GM21529 (cell line): ENCODE measurements at regions not wholly inside any gene's neighbourhood (a gene's known extent, or its start where the extent isn't known, plus 50 kb on each side); places are given as distances from the start of the nearest gene placed in this dataset.

Experiments used
- ATAC-seq: cut with Tn5 transposase; IDR thresholded peaks from one replicate; pipeline ENCODE4 v1.9.1; 2021; ENCODE audit not compliant: unreplicated experiment

DNA sequence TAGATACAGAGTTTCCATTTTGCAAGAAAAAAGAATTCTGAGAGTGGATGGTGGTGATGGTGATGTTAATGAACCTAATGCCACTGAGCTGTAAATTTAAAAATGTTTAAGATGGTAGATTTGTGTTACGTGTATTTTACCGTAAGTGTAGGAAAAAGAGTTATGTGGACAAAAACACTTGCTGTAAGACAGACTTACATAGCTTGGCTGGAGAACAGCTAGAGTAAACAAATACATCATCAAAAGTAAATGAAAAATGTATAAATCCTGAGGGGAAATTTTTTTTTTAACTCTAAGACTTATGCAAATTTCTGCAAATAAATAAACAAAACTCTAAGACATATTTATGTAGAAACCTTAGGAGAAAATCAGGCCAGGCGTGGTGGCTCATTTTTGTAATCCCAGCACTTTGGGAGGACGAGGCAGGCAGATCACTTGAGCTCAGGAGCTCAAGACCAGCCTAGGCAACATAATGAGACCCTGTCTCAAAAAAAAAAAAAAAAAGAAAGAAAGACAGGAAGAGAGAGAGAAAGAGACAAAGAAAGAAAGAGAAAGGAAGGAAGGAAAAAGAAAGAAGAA, 66.2 kb upstream of the CDK13 start:
- no peak for ATAC-seq

DNA sequence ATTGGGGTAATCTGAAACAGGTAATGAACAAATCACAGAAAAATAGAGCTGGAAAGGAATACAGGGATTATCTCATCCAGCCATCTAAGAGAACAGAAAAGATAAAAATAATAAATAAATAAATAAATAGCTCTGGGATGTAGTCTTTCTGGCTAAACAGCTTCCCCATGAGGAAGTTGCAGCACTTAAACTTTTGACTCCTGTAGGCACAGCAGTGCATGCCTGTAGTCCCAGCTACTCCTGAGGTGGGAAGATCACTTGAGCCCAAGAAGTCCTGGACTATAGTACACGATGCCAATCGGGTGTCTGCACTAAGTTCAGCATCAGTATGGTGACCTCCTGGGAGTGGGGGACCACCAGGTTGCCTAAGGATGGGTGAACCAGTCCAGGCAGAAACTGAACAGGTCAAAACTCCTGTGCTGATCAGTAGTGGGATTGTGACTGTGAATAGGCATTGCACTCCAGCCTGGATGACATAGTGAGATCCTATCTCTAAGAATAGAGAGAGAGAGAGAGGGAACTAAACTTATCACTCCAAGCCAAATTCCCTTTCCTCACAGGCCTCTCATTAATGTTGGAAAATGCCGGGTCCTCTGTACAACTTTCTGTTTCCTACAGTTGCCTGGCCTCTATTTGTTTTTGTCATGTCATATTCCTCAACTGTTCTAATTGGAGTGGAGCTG, 61.7 kb upstream of the CDK13 start:
- no peak for ATAC-seq

GRCh38 chr7:39890411-39890810, 59.6 kb upstream of the CDK13 start:
- ATAC-seq: no peak

DNA sequence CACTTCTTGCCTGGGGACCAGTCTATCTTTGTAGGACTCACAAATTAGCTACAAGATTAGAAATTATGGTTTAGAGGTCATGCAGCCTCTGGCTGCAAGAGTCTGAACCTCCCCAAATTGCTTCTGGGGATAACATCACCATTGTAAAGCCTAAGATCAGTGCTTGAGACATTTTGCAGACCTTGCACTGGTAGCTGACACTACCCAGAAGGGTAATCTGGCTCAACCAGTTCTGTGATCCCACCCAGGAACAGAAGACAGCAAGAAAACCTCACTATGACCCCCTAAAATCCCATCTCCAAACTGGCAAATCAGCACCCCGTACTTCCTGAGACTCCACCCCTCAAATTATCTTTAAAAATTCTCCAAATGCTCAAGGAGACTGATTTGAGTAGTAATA, 58.2 kb upstream of the CDK13 start:
- no peak for ATAC-seq

- no peak for ATAC-seq
Measured at GRCh38 chr7:39892361-39892760, 57.7 kb upstream of the CDK13 start.

GRCh38 chr7:39894904-39895303, 55.2 kb upstream of the CDK13 start:
- ATAC-seq: no peak

DNA sequence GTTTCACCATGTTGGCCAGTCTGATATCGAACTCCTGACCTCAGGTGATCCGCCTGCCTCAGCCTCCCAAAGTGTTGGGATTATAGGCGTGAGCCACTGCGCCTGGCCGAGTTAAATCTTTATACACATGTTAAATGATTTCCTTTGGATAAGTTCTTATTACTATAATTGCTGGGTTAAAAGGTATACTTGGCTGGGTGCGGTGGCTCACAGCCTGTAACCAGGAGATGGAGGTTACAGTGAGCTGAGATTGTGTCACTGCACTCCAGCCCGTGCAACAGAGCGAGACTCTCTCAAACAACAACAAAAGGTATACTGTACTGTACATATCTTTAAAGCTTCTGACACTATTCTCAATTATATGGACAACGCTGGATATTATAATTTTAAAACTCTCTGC, 53.2 kb upstream of the CDK13 start:
- ATAC-seq: no peak

- no peak for ATAC-seq
Measured at GRCh38 chr7:39898867-39899266, 51.2 kb upstream of the CDK13 start.
